ENCODE measurements at regions not wholly inside any gene's neighbourhood (a gene's known extent, or its start where the extent isn't known, plus 50 kb on each side); places are given as distances from the start of the nearest gene placed in this dataset.

- no peak for TF ChIP-seq CTCF (IDR thresholded peaks at IDR 0.05; ENCODE audit: insufficient read depth, low read length, poor library complexity, severe bottlenecking)
- H3K27me3 ChIP-seq (ENCODE audit: control insufficient read depth, insufficient read depth, low read length), result no peaks in the 10 kb centered on the region
These were observed 54.4 kb upstream of the FDX1 start for GRCh38 chr11:110375351-110375750.

DNA sequence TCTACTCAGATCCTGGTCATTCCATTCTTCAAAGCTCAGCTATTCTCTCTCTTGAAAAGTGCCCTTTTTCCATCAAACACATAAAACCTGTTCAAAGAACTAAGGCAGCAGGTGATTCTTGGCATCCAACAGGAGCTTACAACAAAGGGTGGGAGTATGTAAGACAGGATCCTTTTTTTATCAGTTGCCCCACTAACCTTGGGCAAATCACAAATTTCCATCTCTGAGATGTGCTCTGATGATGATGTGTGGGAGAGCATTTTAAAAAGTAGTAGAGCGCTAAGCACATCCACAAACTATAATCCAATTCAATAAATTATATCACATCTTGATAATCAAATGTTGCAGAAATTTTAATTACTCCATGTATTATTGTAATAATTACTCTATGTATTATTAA lies 53.7 kb upstream of the FDX1 start:
- Histone ChIP-seq H3K4me3 (ENCODE audit: low read depth, low read length) (no peak overlapping the region), H3K36me3 (ENCODE audit: control insufficient read depth, insufficient read depth, low read length) (no peaks in the 10 kb centered on the region), H3K27me3 (ENCODE audit: control insufficient read depth, insufficient read depth, low read length) (no peaks in the 10 kb centered on the region)
- TF ChIP-seq CTCF (IDR thresholded peaks at IDR 0.05; ENCODE audit: insufficient read depth, low read length, poor library complexity, severe bottlenecking), result no peak
- DNase-seq (ENCODE audit: low read depth), result no peak

More at GRCh38 chr11:110375351-110375750, 54.4 kb upstream of the FDX1 start:
- no peak overlapping the region for H3K4me3 ChIP-seq (ENCODE audit: low read depth, low read length)
- DNase-seq (ENCODE audit: low read depth), result no peak
- no peaks in the 10 kb centered on the region for H3K36me3 ChIP-seq (ENCODE audit: control insufficient read depth, insufficient read depth, low read length)

GRCh38 chr11:110376711-110377324 lies 52.9 kb upstream of the FDX1 start:
- peak; percentile 76 for TF ChIP-seq CTCF (IDR thresholded peaks at IDR 0.05; ENCODE audit: insufficient read depth, low read length, poor library complexity, severe bottlenecking)

DNA sequence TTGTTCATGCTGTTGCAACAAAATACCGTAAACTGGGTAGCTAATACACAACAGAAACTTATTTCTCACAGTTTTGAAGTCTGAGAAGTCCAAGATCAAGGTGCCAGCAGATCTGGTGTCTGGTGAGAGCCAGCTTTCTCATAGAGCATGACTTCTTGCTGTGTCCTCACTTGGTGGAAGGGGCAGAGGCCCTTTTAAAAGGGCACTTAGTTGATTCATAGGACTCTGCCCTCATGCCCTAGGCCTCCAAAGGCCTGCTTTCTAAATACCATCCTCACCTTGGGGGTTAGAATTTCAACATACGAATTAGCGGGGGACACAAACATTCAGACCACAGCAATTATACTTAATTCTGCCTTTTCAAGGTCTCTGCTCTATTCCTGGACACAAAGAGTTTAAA lies 52.3 kb upstream of the FDX1 start:
- DNase-seq (ENCODE audit: low read depth), result no peak
- no peak for TF ChIP-seq CTCF (IDR thresholded peaks at IDR 0.05; ENCODE audit: insufficient read depth, low read length, poor library complexity, severe bottlenecking)
- Histone ChIP-seq H3K27me3 (ENCODE audit: control insufficient read depth, insufficient read depth, low read length) (no peaks in the 10 kb centered on the region), H3K36me3 (ENCODE audit: control insufficient read depth, insufficient read depth, low read length) (no peaks in the 10 kb centered on the region), H3K4me3 (ENCODE audit: low read depth, low read length) (no peak overlapping the region)

More at GRCh38 chr11:110376711-110377324, 52.9 kb upstream of the FDX1 start:
- H3K36me3 ChIP-seq (ENCODE audit: control insufficient read depth, insufficient read depth, low read length), result no peaks in the 10 kb centered on the region
- peak; percentile 73 for DNase-seq (ENCODE audit: low read depth)
- no peak overlapping the region for H3K4me3 ChIP-seq (ENCODE audit: low read depth, low read length)
- no peaks in the 10 kb centered on the region for H3K27me3 ChIP-seq (ENCODE audit: control insufficient read depth, insufficient read depth, low read length)

- Histone ChIP-seq H3K4me3 (ENCODE audit: low read depth, low read length) (no peak overlapping the region), H3K27me3 (ENCODE audit: control insufficient read depth, insufficient read depth, low read length) (no peaks in the 10 kb centered on the region), H3K36me3 (ENCODE audit: control insufficient read depth, insufficient read depth, low read length) (no peaks in the 10 kb centered on the region)
- no peak for TF ChIP-seq CTCF (IDR thresholded peaks at IDR 0.05; ENCODE audit: insufficient read depth, low read length, poor library complexity, severe bottlenecking)
- no peak for DNase-seq (ENCODE audit: low read depth)
These were observed 50.5 kb upstream of the FDX1 start for GRCh38 chr11:110379261-110379660.

DNA sequence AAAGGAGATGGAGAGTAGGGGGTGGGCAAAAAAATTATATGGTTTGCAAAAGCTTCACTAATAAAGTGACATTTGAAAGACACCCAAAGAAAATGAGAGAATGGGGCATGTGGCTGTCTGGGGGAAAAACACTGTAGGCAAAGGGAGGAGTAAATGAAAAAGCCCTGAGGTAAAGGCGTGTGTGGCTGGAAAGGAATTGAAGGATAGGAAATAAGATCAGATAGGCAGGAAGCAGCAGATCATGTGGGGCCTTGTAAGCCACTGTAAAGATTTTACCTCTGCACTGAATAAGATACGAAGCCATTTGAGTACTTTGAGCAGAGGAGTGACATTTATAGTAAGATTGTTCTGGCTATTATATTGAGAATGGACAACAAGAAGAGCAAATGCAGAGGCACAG lies 49.8 kb upstream of the FDX1 start:
- DNase-seq (ENCODE audit: low read depth), result no peak
- H3K36me3 ChIP-seq (ENCODE audit: control insufficient read depth, insufficient read depth, low read length), result no peaks in the 10 kb centered on the region
- TF ChIP-seq CTCF (IDR thresholded peaks at IDR 0.05; ENCODE audit: insufficient read depth, low read length, poor library complexity, severe bottlenecking), result no peak
- H3K4me3 ChIP-seq (ENCODE audit: low read depth, low read length), result no peak overlapping the region
- no peaks in the 10 kb centered on the region for H3K27me3 ChIP-seq (ENCODE audit: control insufficient read depth, insufficient read depth, low read length)
